Endothelial cell of umbilical vein (primary cell): ENCODE measurements at regions not wholly inside any gene's neighbourhood (a gene's known extent, or its start where the extent isn't known, plus 50 kb on each side); places are given as distances from the start of the nearest gene placed in this dataset.

ENCODE experiments used
- BruUV-seq: library from RNA; stranded (reverse); fragments of 400-500 nt; replicated peaks from 2 replicates; lab custom pipeline; 2021; lab: Mats Ljungman, UMichigan
- CTCF ChIA-PET: fragments of 300-600, 350-600 bp; sonication (Branson Sonifier 250); formaldehyde crosslinking; loops from one replicate; lab custom pipeline; 2021; ENCODE audit warnings: antibody characterized with exemption, inconsistent platforms; lab: Charles Lee
- POLR2A ChIA-PET: fragments of 300-600, 350-600 bp; sonication (Branson Sonifier 250); formaldehyde crosslinking; loops from one replicate; lab custom pipeline; 2021; ENCODE audit warnings: antibody characterized with exemption, inconsistent platforms; lab: Charles Lee
- DNase-seq: peaks from one replicate; pipeline ENCODE4 v3.0.0-alpha.2; 2011; ENCODE audit warnings: low read depth, low spot score
- FAIRE-seq: peaks from 2 replicates; lab custom pipeline; 2011; peaks lifted over from hg19 to GRCh38; lab: Jason Lieb, UNC
- H2AFZ ChIP-seq: 2 replicates; pipeline ENCODE4 v1.6.0; 2012; ENCODE audit warnings: low read depth, low read length, control low read depth, inconsistent platforms
- H3K27ac ChIP-seq: 2 replicates; pipeline ENCODE4 v1.5.1; 2011; ENCODE audit warnings: low read depth, mild to moderate bottlenecking, control low read depth, low read length, moderate library complexity; ENCODE audit not compliant: insufficient read depth
- H3K27me3 ChIP-seq, 2 experiments: 2 replicates each; pipeline versions ENCODE4 v1.6.0 to v1.6.1; 2011; ENCODE audit warnings: low read length in 2 of 2, mixed read lengths in 1 of 2; ENCODE audit not compliant: control insufficient read depth in 2 of 2, insufficient read depth in 2 of 2
- H3K36me3 ChIP-seq, 2 experiments: 2 replicates in 1 of 2; 3 replicates in 1 of 2; pipeline ENCODE4 v1.5.1; 2011; ENCODE audit warnings: low read length in 2 of 2, mild to moderate bottlenecking in 1 of 2, moderate library complexity in 1 of 2; ENCODE audit not compliant: control insufficient read depth in 2 of 2, insufficient read depth in 2 of 2; ENCODE audit errors: extremely low read depth in 1 of 2
- H3K4me1 ChIP-seq: 3 replicates; pipeline ENCODE4 v1.5.1; 2011; ENCODE audit warnings: mild to moderate bottlenecking, low read length; ENCODE audit not compliant: control insufficient read depth, insufficient read depth; ENCODE audit errors: extremely low read depth
- H3K4me2 ChIP-seq: 2 replicates; pipeline ENCODE4 v1.6.1; 2011; ENCODE audit warnings: low read length, control low read depth, mixed read lengths; ENCODE audit not compliant: insufficient read depth
- H3K4me3 ChIP-seq, 3 experiments: fragments of 200-600 bp in 1 of 3; sonication (generic), shearing (Covaris generic) in 1 of 3; replicated peaks in 1 of 3; 2 replicates each; pipeline ENCODE4 v1.5.1; 2011 to 2016; ENCODE audit warnings: control low read depth in 3 of 3, low read length in 3 of 3, mild to moderate bottlenecking in 2 of 3, inconsistent platforms in 1 of 3, low read depth in 1 of 3, moderate library complexity in 1 of 3; ENCODE audit not compliant: insufficient read depth in 1 of 3
- H3K79me2 ChIP-seq: 2 replicates; pipeline ENCODE4 v1.6.0; 2012; ENCODE audit warnings: low read length, inconsistent platforms; ENCODE audit not compliant: control insufficient read depth, insufficient read depth
- H3K9ac ChIP-seq: replicated peaks from 2 replicates; pipeline ENCODE3; 2011; ENCODE audit warnings: low read length, control low read depth; ENCODE audit not compliant: insufficient read depth; ENCODE audit errors: extremely low read depth
- H3K9me1 ChIP-seq: replicated peaks from 3 replicates; pipeline ENCODE4 v1.6.0; 2011; ENCODE audit warnings: mild to moderate bottlenecking, low read length; ENCODE audit not compliant: control insufficient read depth, insufficient read depth; ENCODE audit errors: extremely low read depth
- H3K9me3 ChIP-seq: replicated peaks from 2 replicates; pipeline ENCODE4 v1.5.1; 2012; ENCODE audit warnings: low read length, inconsistent platforms; ENCODE audit not compliant: control insufficient read depth, insufficient read depth
- H4K20me1 ChIP-seq: replicated peaks from 2 replicates; pipeline ENCODE3; 2011; ENCODE audit warnings: mild to moderate bottlenecking, low read length; ENCODE audit not compliant: control insufficient read depth, insufficient read depth; ENCODE audit errors: extremely low read depth
- CTCF ChIP-seq, 2 donors: IDR thresholded peaks; 1 replicate in 1 of 2; 2 replicates in 1 of 2; pipeline ENCODE4 v1.5.1; 2011; ENCODE audit warnings: low read length in 2 of 2, mild to moderate bottlenecking in 2 of 2, moderate library complexity in 2 of 2, control low read depth in 1 of 2, inconsistent platforms in 1 of 2, low read depth in 1 of 2; ENCODE audit not compliant: insufficient read depth in 1 of 2; ENCODE audit errors: extremely low read depth in 1 of 2
- EZH2 ChIP-seq: IDR thresholded peaks from 2 replicates; pipeline ENCODE4 v1.6.1; 2012; ENCODE audit warnings: borderline replicate concordance, low read depth, mild to moderate bottlenecking, moderate library complexity, low read length, inconsistent platforms; ENCODE audit not compliant: severe bottlenecking
- FOS ChIP-seq: IDR thresholded peaks from 2 replicates; pipeline ENCODE4 v1.6.1; 2011; ENCODE audit warnings: mild to moderate bottlenecking, low read length, moderate library complexity, borderline replicate concordance; ENCODE audit not compliant: insufficient read depth
- GATA2 ChIP-seq: IDR thresholded peaks from 2 replicates; pipeline ENCODE4 v1.7.0; 2011; ENCODE audit warnings: low read depth, mild to moderate bottlenecking, moderate library complexity, mixed read lengths, low read length; ENCODE audit not compliant: insufficient read length, insufficient read depth
- JUN ChIP-seq: IDR thresholded peaks from 2 replicates; pipeline ENCODE4 v1.6.1; 2011; ENCODE audit warnings: borderline replicate concordance, low read depth; ENCODE audit not compliant: insufficient read length, insufficient read depth
- MAX ChIP-seq: IDR thresholded peaks from 2 replicates; pipeline ENCODE4 v1.6.1; 2011; ENCODE audit not compliant: insufficient read depth, insufficient read length
- MYC ChIP-seq: IDR thresholded peaks from one replicate; pipeline ENCODE4 v1.6.1; 2011; ENCODE audit warnings: mild to moderate bottlenecking, low read depth, low read length
- POLR2A ChIP-seq: IDR thresholded peaks from 2 replicates; pipeline ENCODE4 v1.6.1; 2012; ENCODE audit warnings: low read depth, mild to moderate bottlenecking, control low read depth, low read length
- POLR2AphosphoS5 ChIP-seq: IDR thresholded peaks from 2 replicates; pipeline ENCODE4 v1.6.1; 2012; ENCODE audit warnings: low read depth, mild to moderate bottlenecking, control low read depth, low read length, moderate library complexity; ENCODE audit not compliant: insufficient read depth
- dilution Hi-C: fragments of 300-500 bp; cut with MboI; formaldehyde crosslinking; loops from one replicate; pipeline ENCODE4 v1.15.0; 2019; ENCODE audit warnings: low sequenced_read_pairs; ENCODE audit not compliant: extremely low pct_ligation_motif_present
- intact Hi-C: fragments of 100-400 bp; cut with micrococcal nuclease; formaldehyde crosslinking; loops from one replicate; pipeline ENCODE4 v1.10.0; 2022

- POLR2A ChIA-PET, result no interaction called here
- DNase-seq (no peak), FAIRE-seq (no peak)
- no peaks in the 10 kb centered on the region for H3K27me3 ChIP-seq
- no peak overlapping the region for H3K27ac ChIP-seq
- H2AFZ ChIP-seq, result no peak overlapping the region
- H4K20me1 ChIP-seq, result no peaks in the 10 kb centered on the region
- CTCF ChIA-PET, result no interaction called here
- no peaks in the 10 kb centered on the region for H3K4me1 ChIP-seq
- no peak for TF ChIP-seq CTCF (IDR thresholded peaks at IDR 0.05; ENCODE audit: extremely low read depth in 1 of 2, insufficient read depth in 1 of 2, low read depth in 1 of 2, low read length in 2 of 2)
- TF ChIP-seq GATA2, result no peak
- TF ChIP-seq POLR2A, result no peak
- H3K9me1 ChIP-seq, result no peaks in the 10 kb centered on the region
- no peak overlapping the region for H3K9ac ChIP-seq
- H3K79me2 ChIP-seq, result no peaks in the 10 kb centered on the region
- no peaks in the 10 kb centered on the region for H3K36me3 ChIP-seq
- no peak overlapping the region for H3K4me2 ChIP-seq
- no TSS peak for BruUV-seq
- H3K9me3 ChIP-seq, result no peaks in the 10 kb centered on the region
- intact Hi-C loops, result no loop called here
- no peak overlapping the region for H3K4me3 ChIP-seq
- dilution Hi-C loops, result no loop called here
These were observed 1273.9 kb upstream of the MAP3K7 start for GRCh38 chr6:91860541-91861335.

- no peak for FAIRE-seq
- Histone ChIP-seq H3K4me3 (no peak overlapping the region), H4K20me1 (no peaks in the 10 kb centered on the region), H3K79me2 (no peaks in the 10 kb centered on the region), H3K9ac (no peak overlapping the region), H3K9me1 (no peaks in the 10 kb centered on the region), H3K4me1 (no peaks in the 10 kb centered on the region), H3K27ac (no peak overlapping the region), H3K9me3 (no peaks in the 10 kb centered on the region), H3K4me2 (no peak overlapping the region), H2AFZ (no peak overlapping the region), H3K27me3 (no peaks in the 10 kb centered on the region), H3K36me3 (no peaks in the 10 kb centered on the region)
- dilution Hi-C loops (no loop called here), intact Hi-C loops (no loop called here)
- BruUV-seq, result no TSS peak
- no peak for DNase-seq
- CTCF ChIA-PET, result no interaction called here
- POLR2A ChIA-PET, result no interaction called here
- TF ChIP-seq MYC, result no peak
- TF ChIP-seq CTCF (IDR thresholded peaks at IDR 0.05; ENCODE audit: extremely low read depth in 1 of 2, insufficient read depth in 1 of 2, low read depth in 1 of 2, low read length in 2 of 2), result no peak
- TF ChIP-seq JUN, result no peak
- TF ChIP-seq POLR2A, result no peak
- TF ChIP-seq GATA2, result no peak
- no peak for TF ChIP-seq EZH2
- no peak for TF ChIP-seq FOS
- TF ChIP-seq POLR2AphosphoS5, result no peak
- no peak for TF ChIP-seq MAX
These were observed 1265.4 kb upstream of the MAP3K7 start for GRCh38 chr6:91852252-91852651.
